ENCODE measurements at regions not wholly inside any gene's neighbourhood (a gene's known extent, or its start where the extent isn't known, plus 50 kb on each side); places are given as distances from the start of the nearest gene placed in this dataset.

DNA sequence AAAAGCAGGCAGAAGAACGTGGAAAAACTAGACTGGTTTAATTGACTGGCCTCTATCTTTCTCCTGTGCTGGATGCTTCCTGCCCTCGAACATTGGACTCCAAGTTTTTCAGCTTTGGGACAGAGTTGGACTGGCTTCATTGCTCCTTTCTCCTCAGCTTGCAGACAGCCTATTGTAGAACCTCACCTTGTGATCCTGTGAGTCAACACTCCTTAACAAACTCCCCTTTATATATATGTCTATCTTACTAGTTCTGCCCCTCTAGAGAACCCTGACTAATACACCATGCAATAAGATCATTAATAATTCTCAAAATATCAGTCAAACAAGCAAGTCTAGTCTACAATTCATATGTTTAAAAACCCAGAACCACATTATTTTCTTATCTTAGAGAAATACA, 662.4 kb downstream of the TBC1D4 start:
- H3K4me3 ChIP-seq (ENCODE audit: low read depth, low read length) = no peak overlapping the region
- TF ChIP-seq, protein P1, sequence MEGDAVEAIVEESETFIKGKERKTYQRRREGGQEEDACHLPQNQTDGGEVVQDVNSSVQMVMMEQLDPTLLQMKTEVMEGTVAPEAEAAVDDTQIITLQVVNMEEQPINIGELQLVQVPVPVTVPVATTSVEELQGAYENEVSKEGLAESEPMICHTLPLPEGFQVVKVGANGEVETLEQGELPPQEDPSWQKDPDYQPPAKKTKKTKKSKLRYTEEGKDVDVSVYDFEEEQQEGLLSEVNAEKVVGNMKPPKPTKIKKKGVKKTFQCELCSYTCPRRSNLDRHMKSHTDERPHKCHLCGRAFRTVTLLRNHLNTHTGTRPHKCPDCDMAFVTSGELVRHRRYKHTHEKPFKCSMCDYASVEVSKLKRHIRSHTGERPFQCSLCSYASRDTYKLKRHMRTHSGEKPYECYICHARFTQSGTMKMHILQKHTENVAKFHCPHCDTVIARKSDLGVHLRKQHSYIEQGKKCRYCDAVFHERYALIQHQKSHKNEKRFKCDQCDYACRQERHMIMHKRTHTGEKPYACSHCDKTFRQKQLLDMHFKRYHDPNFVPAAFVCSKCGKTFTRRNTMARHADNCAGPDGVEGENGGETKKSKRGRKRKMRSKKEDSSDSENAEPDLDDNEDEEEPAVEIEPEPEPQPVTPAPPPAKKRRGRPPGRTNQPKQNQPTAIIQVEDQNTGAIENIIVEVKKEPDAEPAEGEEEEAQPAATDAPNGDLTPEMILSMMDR (IDR thresholded peaks at IDR 0.05; ENCODE audit: low read depth, low read length) = no peak
- no peak for TF ChIP-seq POLR2A (IDR thresholded peaks at IDR 0.05; ENCODE audit: extremely low read depth, insufficient read length)
- TF ChIP-seq, protein P2, sequence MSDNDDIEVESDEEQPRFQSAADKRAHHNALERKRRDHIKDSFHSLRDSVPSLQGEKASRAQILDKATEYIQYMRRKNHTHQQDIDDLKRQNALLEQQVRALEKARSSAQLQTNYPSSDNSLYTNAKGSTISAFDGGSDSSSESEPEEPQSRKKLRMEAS (IDR thresholded peaks at IDR 0.05; ENCODE audit: low read depth, low read length) = no peak
- TF ChIP-seq MYC (IDR thresholded peaks at IDR 0.05; ENCODE audit: low read depth, low read length) = no peak
- DNase-seq (ENCODE audit: low read depth) = no peak

DNA sequence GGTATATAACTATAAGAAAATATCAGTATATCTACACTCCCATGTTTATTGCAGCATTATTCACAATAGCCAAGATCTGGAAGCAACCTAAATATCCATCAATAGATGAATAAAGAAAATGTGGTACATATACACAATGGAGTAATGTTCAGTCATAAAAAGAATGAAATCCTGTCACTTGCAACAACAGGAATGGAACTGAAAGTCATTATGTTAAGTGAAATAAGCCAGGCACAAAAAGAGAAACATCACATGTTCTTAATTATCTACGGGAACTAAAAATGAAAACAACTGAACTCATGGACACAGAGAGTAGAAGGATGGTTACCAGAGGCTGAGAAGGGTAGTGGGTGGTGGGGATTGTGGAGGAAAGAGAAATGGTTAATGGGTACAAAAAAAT, 665.2 kb downstream of the TBC1D4 start:
- TF ChIP-seq, protein P1 (IDR thresholded peaks at IDR 0.05; ENCODE audit: low read depth, low read length) = no peak
- TF ChIP-seq MYC (IDR thresholded peaks at IDR 0.05; ENCODE audit: low read depth, low read length) (no peak), POLR2A (IDR thresholded peaks at IDR 0.05; ENCODE audit: extremely low read depth, insufficient read length) (no peak)
- TF ChIP-seq, protein P2 (IDR thresholded peaks at IDR 0.05; ENCODE audit: low read depth, low read length) = no peak
- no peak for DNase-seq (ENCODE audit: low read depth)
- H3K4me3 ChIP-seq (ENCODE audit: low read depth, low read length) = no peak overlapping the region

DNA sequence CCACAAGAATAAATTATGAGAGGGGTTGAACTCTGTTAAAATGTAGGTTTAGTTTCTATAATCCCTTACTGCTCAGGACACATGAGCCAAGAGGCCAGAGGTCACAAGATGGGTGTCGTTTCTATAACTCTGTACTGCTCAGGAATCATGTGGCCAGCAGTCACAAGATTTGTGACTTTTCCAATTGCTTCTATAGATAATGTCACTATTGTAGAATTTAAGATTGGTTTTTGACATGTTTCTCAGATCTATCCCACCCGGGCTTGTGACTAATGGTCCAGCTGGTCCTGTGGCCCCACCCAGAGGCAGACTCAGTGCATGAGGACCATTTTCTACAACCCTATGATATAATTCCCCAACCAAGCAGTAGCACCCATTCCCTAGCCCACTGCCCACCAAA, 662.0 kb upstream of the KLF12 start:
- H3K4me3 ChIP-seq (ENCODE audit: low read depth, low read length) = no peak overlapping the region
- no peak for DNase-seq (ENCODE audit: low read depth)
- TF ChIP-seq, protein P1 (IDR thresholded peaks at IDR 0.05; ENCODE audit: low read depth, low read length) = no peak
- TF ChIP-seq POLR2A (IDR thresholded peaks at IDR 0.05; ENCODE audit: extremely low read depth, insufficient read length) = no peak
- TF ChIP-seq, protein P2 (IDR thresholded peaks at IDR 0.05; ENCODE audit: low read depth, low read length) = no peak
- TF ChIP-seq MYC (IDR thresholded peaks at IDR 0.05; ENCODE audit: low read depth, low read length) = no peak

DNA sequence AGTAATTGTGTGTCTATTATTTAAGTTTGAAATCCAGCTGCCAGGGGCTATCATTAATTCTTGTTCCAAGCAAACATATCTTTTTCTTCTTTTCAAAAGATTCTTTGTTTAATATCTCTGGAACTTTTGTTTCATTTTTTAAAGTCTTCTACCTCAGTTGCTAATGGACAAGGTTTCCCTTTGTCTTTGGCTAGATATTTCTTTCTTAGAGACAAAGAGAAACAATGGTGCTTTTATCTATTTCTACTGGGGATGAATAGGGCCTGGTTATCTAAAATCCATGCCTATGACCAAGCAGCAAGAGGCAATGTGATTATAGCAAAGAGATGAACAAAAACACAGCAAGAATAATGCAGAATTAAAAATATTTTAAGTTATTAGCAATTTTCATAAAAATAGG, 661.3 kb upstream of the KLF12 start:
- no peak for DNase-seq (ENCODE audit: low read depth)
- no peak for TF ChIP-seq POLR2A (IDR thresholded peaks at IDR 0.05; ENCODE audit: extremely low read depth, insufficient read length)
- TF ChIP-seq, protein P2 (IDR thresholded peaks at IDR 0.05; ENCODE audit: low read depth, low read length) = no peak
- TF ChIP-seq, protein P1 (IDR thresholded peaks at IDR 0.05; ENCODE audit: low read depth, low read length) = no peak
- TF ChIP-seq MYC (IDR thresholded peaks at IDR 0.05; ENCODE audit: low read depth, low read length) = no peak
- no peak overlapping the region for H3K4me3 ChIP-seq (ENCODE audit: low read depth, low read length)

DNA sequence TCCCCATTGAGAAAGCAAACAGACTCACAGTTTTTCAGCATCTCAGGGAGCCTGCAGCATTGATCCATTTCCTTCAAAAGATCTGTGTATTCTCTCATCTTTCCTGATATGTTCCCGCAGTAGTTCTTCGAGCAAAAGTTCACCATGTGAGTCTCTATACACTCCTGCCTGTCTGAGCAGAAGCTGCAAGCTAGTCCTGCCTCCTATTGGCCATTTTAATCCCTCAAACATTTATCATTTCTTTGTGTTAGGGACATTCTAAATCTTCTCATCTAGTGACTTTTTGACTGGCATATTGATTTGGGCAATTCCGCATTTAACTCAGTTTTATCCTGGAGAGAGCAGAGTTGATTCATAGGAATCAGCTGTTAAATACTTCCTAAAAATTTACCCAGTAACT, 660.4 kb upstream of the KLF12 start:
- TF ChIP-seq, protein P1 (IDR thresholded peaks at IDR 0.05; ENCODE audit: low read depth, low read length) = no peak
- no peak for TF ChIP-seq MYC (IDR thresholded peaks at IDR 0.05; ENCODE audit: low read depth, low read length)
- TF ChIP-seq POLR2A (IDR thresholded peaks at IDR 0.05; ENCODE audit: extremely low read depth, insufficient read length) = no peak
- TF ChIP-seq, protein P2 (IDR thresholded peaks at IDR 0.05; ENCODE audit: low read depth, low read length) = no peak
- peak; percentile 9 for DNase-seq (ENCODE audit: low read depth)
- H3K4me3 ChIP-seq (ENCODE audit: low read depth, low read length) = no peak overlapping the region

DNA sequence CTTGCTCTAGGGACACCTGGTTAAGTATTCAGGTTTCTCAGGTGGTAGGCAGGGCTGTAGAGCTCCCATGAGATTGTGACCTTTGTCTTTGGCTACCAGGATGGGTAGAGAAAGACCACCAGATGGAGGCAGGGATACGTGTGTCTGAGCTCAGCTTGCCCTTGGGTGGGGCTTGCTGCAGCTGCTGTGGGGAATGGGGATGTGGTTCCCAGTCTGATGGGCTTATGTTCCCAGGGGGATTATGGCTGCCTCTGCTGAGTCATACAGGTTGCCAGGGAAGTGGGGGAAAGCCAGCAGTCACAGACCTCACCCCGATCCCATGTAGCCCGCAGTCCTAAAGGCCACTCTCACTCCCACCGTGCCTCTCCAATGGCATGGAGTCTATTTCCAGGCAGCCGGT, 659.9 kb upstream of the KLF12 start:
- TF ChIP-seq, protein P2 (IDR thresholded peaks at IDR 0.05; ENCODE audit: low read depth, low read length) = no peak
- TF ChIP-seq, protein P1 (IDR thresholded peaks at IDR 0.05; ENCODE audit: low read depth, low read length) = no peak
- TF ChIP-seq MYC (IDR thresholded peaks at IDR 0.05; ENCODE audit: low read depth, low read length) = no peak
- no peak for TF ChIP-seq POLR2A (IDR thresholded peaks at IDR 0.05; ENCODE audit: extremely low read depth, insufficient read length)
- DNase-seq (ENCODE audit: low read depth) = peak; percentile 23

More for the DNA sequence above, 659.9 kb upstream of the KLF12 start:
- H3K4me3 ChIP-seq (ENCODE audit: low read depth, low read length) = no peak overlapping the region

Data from NB4 (cell line).